Esophagus squamous epithelium (tissue), 4 donors: ENCODE measurements at regions not wholly inside any gene's neighbourhood (a gene's known extent, or its start where the extent isn't known, plus 50 kb on each side); places are given as distances from the start of the nearest gene placed in this dataset.

Source experiments
- POLR2A ChIP-seq, 4 donors: fragments of 450-650 bp; IDR thresholded peaks; one replicate each; pipeline ENCODE4 v1.6.1; 2017; ENCODE audit warnings: antibody characterized with exemption in 4 of 4, mild to moderate bottlenecking in 4 of 4, moderate library complexity in 3 of 4
- TF ChIP-seq, protein P1 (sequence below), 6 experiments: fragments of 450-650 bp in 4 of 6; fragments of 200-600 bp in 2 of 6; sonication (generic) in 2 of 6; IDR thresholded peaks; one replicate each; pipeline ENCODE4 v1.5.1; 2016 to 2019; ENCODE audit warnings: antibody characterized with exemption in 6 of 6, mild to moderate bottlenecking in 4 of 6, moderate library complexity in 4 of 6

DNA sequence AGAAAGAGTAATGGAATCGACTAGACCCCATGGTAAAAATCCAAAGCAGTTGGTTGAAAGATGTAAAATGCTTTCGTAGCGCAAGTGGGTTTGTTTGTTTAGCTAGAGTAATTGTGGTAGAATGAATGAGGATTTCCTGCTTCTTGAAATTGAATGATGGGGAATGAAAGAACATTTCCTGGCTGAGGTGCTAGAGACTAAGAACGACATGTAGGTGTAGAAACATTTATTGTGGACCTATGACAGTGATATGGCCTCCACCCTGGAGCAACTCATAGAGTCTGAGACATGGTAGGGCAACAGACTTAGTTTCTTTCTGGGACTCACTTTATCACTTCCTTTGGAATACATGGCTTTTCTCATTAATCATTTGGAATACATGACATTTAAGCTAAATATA lies 467.6 kb upstream of the CFAP20DC start:
- TF ChIP-seq, protein P1, sequence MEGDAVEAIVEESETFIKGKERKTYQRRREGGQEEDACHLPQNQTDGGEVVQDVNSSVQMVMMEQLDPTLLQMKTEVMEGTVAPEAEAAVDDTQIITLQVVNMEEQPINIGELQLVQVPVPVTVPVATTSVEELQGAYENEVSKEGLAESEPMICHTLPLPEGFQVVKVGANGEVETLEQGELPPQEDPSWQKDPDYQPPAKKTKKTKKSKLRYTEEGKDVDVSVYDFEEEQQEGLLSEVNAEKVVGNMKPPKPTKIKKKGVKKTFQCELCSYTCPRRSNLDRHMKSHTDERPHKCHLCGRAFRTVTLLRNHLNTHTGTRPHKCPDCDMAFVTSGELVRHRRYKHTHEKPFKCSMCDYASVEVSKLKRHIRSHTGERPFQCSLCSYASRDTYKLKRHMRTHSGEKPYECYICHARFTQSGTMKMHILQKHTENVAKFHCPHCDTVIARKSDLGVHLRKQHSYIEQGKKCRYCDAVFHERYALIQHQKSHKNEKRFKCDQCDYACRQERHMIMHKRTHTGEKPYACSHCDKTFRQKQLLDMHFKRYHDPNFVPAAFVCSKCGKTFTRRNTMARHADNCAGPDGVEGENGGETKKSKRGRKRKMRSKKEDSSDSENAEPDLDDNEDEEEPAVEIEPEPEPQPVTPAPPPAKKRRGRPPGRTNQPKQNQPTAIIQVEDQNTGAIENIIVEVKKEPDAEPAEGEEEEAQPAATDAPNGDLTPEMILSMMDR (IDR thresholded peaks at IDR 0.05), result no peak
- TF ChIP-seq POLR2A (IDR thresholded peaks at IDR 0.05), result no peak
